HG03064 (cell line): ENCODE measurements at regions not wholly inside any gene's neighbourhood (a gene's known extent, or its start where the extent isn't known, plus 50 kb on each side); places are given as distances from the start of the nearest gene placed in this dataset.

Source experiments
- ATAC-seq: cut with Tn5 transposase; IDR thresholded peaks from one replicate; pipeline ENCODE4 v1.9.1; 2021; ENCODE audit warnings: low read depth; ENCODE audit not compliant: unreplicated experiment

DNA sequence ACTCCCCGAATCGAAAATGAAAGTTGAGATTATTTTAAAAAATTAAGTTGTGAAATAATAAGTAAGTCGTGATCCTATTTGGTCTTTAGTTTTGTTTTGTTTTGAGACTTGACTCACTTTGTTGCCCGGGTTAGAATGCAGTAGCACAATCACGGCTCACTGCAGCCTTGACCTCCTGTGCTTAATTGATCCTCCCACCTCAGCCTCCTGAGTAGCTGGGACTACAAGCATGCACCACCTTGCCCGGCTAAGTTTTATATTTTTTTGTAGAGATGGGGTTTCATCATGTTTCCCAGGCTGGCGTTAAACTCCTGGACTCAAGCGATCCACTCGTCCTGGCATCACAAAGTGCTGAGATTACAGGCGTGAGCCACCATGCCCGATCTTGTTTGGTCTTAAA lies 326.2 kb downstream of the MYCN start:
- ATAC-seq, result no peak

GRCh38 chr2:16264931-16265540 lies 324.7 kb downstream of the MYCN start:
- ATAC-seq, result no peak

GRCh38 chr2:16264491-16264890 lies 324.1 kb downstream of the MYCN start:
- no peak for ATAC-seq

DNA sequence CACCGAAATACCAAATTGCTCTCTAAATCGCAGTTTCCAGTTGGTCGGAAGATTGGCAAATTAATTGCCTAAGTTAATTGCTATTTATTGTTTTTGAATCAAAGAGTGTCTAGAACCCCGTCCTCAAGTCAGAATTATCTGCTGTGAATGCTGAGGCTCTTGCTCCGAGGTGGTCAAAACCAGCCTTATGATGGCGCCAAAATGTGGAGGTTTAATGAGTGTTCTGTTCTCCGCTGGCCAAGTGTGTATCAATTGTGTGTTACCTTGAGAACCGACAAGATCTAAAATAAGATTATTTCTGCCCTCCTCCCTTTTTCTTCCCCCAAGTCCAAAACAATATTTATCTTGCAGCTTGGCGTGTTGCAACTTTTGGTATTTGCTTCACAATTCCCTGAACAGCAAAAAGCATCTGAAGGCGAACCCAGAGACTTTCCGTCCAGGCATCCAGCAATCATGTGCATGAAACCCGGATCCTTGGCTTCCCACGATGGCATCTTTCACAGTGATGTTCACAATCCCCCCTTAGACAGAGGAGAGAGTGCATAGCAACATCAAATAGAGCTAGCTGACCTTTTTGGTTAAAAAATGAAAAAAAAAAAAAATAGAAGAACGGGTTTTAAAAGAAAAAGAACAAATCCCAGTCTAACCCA lies 323.0 kb downstream of the MYCN start:
- no peak for ATAC-seq

DNA sequence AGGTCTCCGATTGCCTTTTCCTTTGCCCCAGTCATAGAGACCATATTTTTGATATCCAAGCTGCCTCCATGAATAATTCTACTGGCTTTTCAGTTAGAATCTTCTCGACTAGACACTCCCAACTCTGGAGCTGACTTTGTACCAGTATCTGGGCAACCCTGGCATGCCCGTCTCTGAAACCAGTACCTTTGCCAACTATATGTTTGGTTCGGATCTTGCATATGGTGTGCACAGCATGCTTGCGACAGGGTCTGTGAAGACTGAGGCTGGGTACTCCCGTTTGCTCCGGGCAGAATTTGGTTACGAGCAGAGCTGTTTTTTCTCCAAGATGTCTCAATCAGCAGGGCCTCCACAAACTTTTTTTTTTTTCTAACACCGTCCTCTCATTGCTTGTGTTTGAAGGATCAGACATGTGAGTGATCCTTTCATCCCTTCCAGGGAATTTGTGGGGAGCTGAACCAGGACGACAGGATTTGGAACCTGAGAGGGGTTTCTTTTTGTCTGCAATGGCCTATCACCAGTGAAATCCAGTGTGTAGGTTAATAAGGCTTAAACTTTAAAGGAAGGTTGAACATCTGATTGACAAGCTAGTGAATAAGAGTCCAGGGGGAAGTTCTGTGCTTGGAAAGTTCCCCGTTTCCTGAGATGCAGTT lies 322.3 kb downstream of the MYCN start:
- ATAC-seq, result no peak

GRCh38 chr2:16261791-16262190 lies 321.4 kb downstream of the MYCN start:
- ATAC-seq, result no peak

DNA sequence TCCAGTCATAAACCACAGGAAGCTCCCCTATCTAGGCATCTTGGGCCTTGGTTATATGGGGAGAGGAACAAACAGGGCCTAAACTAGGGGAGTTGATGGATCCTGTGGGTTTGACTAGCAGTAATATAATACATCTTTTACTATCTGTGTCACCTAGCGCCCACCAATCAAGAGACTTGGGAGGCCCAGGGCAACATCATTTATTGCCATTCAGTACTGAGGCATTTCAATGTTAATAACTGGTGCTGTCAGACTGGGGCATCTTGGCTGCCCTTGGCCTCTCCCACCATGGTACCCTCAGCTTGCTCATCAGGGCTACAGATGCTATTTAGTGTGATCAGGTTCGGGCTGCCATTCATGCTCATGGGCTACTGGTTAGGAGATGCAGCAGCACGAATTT lies 320.7 kb downstream of the MYCN start:
- ATAC-seq, result no peak

DNA sequence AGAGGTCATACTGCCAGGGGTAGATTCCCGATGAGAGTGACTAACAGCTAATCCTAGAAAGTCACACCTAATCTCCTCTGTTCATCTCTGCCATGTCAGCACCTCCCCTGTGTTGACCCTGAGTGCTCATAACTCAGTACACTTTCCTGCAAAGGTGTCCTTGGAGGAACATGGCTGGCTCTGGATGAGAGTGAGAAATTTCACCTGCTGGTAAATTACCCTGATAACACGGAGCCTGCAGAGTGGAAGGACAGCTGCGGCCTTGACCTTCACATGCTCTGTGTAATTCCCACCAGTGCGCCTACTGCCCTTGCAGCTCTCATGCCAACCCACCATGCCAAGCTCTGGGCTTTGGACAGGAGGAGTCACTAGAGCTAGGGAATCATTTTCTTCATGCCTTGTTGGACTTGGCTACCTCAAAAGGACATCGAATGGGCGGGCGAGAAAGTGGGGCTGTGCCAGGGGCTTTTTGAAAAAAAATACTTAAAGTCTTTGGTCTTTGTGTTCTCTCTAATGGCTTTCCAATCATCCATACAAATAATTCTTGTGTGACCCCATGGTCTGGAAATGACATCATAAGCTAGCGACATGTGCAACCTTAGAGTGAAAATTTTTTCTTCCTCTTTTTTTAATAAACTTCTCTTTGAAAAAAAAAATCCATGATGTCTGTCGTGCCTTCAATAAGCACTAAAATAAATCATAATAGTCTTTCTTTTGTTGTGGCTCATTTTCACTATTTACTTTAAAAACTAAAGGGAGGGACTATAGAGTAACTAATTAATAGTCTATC lies 319.9 kb downstream of the MYCN start:
- ATAC-seq, result no peak

GRCh38 chr2:16259010-16259409 lies 318.7 kb downstream of the MYCN start:
- no peak for ATAC-seq

DNA sequence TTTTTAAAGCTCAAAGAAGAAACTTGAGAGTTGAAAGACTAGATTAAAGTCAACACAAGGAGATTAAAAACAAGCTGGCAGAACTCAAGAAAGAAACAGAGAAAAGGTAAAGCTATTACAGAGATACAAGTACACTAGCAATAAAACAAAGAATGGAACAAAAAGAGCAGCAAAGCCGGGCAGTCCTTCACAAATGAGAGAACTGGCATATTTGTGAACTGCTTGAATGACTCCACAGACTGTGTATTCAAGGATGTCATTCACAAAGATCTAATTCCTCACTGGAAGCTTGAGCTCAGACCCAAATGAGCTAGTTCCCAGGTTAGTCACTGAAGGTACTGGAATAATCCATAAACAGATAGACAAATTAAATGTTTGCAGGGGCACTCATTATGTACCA lies 318.0 kb downstream of the MYCN start:
- ATAC-seq, result no peak

GRCh38 chr2:16257322-16258028 lies 317.1 kb downstream of the MYCN start:
- ATAC-seq, result no peak

GRCh38 chr2:16256601-16257321 lies 316.4 kb downstream of the MYCN start:
- no peak for ATAC-seq

DNA sequence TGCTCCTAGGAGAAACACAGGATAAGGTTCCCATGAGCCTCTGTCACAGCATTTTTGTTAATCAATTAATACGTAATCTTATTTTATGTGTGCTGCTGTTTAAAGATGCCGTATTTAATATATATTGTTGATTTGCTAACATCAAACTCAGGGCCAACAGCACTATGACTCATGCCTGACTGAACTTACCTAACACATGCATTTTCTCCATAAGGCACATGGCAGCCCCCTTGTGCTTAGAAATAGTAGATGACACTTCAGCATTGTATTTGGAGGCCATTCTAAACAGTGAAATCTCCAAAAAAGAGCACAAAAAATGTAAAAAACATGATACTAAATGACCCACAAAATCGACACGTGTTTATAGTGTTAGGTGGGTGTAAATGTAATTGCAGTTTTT lies 314.8 kb downstream of the MYCN start:
- ATAC-seq, result no peak

DNA sequence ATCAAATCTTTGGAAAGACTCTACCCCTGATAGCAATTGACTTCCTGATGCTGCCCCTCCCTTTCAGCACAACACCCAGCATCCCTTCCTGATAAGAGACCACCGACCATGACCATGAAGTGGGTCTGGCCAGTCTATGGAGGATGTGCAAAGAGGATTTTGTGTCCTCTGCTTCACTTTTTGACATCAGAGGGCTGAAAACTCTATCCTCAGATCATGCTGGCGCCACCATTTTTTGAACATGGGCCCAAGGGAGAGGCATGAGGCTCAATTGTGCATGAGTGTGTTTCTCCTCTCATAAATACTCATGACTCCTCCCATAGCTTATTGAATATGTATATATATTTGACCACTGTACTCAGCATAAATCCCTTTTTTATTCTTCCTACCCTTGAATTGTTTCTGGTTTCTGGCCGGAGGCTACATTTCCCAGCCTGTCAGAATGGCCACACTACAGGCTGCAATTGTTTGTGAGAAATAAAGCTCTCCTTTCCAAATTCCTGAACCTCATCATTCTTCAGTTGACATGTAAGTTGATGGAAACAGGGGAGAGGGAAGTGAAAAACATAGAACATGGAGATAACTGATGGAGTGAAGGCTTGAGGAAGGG lies 314.1 kb downstream of the MYCN start:
- no peak for ATAC-seq

DNA sequence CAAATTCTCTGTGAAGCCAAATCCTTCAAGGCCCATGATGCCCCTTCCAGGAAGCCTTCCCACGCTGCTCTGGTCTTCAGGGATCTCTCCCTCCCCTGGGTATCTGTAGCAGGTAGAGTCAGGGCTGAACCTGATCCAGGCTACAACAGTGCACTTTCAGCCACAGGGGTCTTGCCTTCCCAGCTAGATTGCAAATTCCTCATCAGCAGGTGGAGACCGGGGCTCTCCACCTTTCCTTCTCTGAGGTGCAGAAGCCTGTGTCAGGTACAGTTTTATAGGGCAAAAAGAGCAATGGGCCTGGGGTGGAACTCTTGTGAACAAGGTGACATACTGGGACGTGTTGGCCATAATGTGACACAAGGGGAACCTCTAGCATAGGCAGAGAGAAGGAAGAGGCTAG lies 312.9 kb downstream of the MYCN start:
- no peak for ATAC-seq

DNA sequence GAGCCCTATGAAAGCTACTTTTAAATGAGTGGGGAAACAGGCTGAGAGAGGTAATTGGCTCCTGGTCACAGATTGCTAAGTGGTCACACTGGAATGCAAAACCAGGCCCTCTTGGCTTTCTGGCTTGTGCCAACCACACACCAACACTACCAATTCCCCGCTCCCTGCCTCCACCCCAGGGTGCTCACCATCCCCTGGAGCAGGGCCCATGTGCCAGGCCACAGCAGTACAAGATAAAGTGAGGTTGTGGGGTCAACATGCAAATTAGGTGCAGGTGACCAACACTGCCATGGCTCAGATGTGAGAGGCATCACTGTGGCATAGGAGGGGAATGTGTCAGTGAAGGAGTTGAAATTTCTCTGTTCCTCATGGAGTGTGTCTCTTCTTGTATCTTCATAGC lies 312.5 kb downstream of the MYCN start:
- no peak for ATAC-seq

DNA sequence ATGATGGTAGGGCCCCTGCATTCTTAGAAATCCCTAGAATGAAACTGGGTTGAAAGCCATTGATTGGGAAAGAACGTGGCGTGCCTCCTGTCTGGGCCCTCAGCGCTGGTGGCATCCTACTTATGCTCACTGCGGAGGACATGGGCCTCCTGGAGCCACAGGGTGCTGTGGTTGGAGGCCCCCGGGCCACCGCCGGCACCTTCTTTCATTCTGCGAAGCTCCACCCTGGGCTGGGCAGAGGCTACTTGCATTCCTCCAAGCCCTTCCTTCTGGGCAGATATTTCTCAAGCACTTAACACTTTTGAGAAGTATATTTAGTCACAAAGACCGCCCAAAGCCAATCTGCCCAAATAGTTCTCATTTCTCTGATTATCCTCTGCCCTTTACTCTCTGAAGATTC lies 311.9 kb downstream of the MYCN start:
- ATAC-seq, result no peak

GRCh38 chr2:16251511-16252225 lies 311.3 kb downstream of the MYCN start:
- ATAC-seq, result no peak

DNA sequence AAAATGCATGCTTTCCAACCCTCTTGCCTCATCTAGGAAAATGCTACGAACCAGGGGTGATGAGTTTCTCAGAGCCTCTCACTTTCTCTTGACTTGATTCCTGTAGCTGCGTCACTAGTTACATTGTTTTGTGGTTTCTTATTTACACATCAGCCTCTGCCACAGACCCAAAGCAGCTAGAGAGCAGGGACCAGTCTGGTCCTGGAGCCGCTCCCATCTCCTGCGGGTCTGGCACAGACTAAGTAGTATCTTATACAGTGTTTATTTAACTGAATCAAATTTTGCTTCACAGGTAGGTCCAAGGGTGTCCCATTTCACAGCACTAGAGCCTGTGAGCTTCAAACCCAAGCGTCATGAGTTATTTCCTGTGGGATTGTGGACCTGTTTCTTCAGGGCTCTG lies 310.5 kb downstream of the MYCN start:
- no peak for ATAC-seq
